ENCODE measurements at regions not wholly inside any gene's neighbourhood (a gene's known extent, or its start where the extent isn't known, plus 50 kb on each side); places are given as distances from the start of the nearest gene placed in this dataset.

GRCh38 chr6:118382126-118382525, 166.0 kb upstream of the PLN start:
- no peak for FAIRE-seq
- intact Hi-C loops (cut with micrococcal nuclease): no loop called here
- H3K27ac ChIP-seq (ENCODE audit: extremely low read depth, low read depth, low read length): no peak overlapping the region
- no peaks in the 10 kb centered on the region for H3K36me3 ChIP-seq (ENCODE audit: control insufficient read depth, insufficient read depth, low read length)
- H3K4me3 ChIP-seq: no peak overlapping the region
- ChIA-PET CTCF (ENCODE audit: low intra/inter-chr PET ratio) (no interaction called here), POLR2A (no interaction called here)
- in situ Hi-C loops (cut with MboI): no loop called here
- DNase-seq (ENCODE audit: extremely low read depth in 1 of 4, low spot score in 3 of 4): no peak
- no peak overlapping the region for H2AFZ ChIP-seq (ENCODE audit: low read depth, low read length)
- peaks cover 0 to 8% of the 10 kb centered on the region in 2 experiments; a peak in 3 of 5 replicates for H3K27me3 ChIP-seq (ENCODE audit: control insufficient read depth in 2 of 2, insufficient read depth in 2 of 2, low read length in 2 of 2)
- H3K79me2 ChIP-seq (ENCODE audit: control insufficient read depth, insufficient read depth, low read length): no peaks in the 10 kb centered on the region
- ATAC-seq: no peak
- H3K4me2 ChIP-seq (ENCODE audit: insufficient read depth, low read length): no peak overlapping the region
- 2% methylated on average over 3 of the region's 3 CpGs for WGBS (ENCODE audit: insufficient coverage, low coverage, missing lambda C conversion rate)
- no peak overlapping the region for H3K9ac ChIP-seq (ENCODE audit: insufficient read depth in 1 of 2, low read depth in 2 of 2, low read length in 2 of 2)
- H4K20me1 ChIP-seq (replicated peaks; ENCODE audit: control insufficient read depth, insufficient read depth, low read length): no peaks in the 10 kb centered on the region
- H3K4me1 ChIP-seq (replicated peaks in 1 of 2; ENCODE audit: control insufficient read depth in 2 of 2, insufficient read depth in 2 of 2, low read length in 2 of 2): no peaks in the 10 kb centered on the region
- TF ChIP-seq HMG20B (CRISPR knock-in tag; IDR thresholded peaks at IDR 0.05) (no peak), ZBTB40 (IDR thresholded peaks at IDR 0.05) (peak; percentile 89), ZBTB40 (CRISPR knock-in tag; IDR thresholded peaks at IDR 0.05) (peak; percentile 46; the same call in 1 of the 2 replicates)
- no peaks in the 10 kb centered on the region for H3K9me1 ChIP-seq (ENCODE audit: control insufficient read depth, insufficient read depth, low read length)
- H3K9me3 ChIP-seq (replicated peaks; ENCODE audit: control insufficient read depth, insufficient read depth, low read depth, low read length): no peaks in the 10 kb centered on the region
- no TSS peak for BruUV-seq (replicated peaks)

Measured in K562 (cell line).